Fibroblast of lung (primary cell): ENCODE measurements at regions not wholly inside any gene's neighbourhood (a gene's known extent, or its start where the extent isn't known, plus 50 kb on each side); places are given as distances from the start of the nearest gene placed in this dataset.

Experiments used
- DNase-seq, 2 donors: peaks; one replicate each; pipeline versions ENCODE4 v3.0.0 to v3.0.0-alpha.2; 2010; ENCODE audit warnings: low read depth in 2 of 2
- H2AFZ ChIP-seq: 2 replicates; pipeline ENCODE4 v1.5.1; 2012; ENCODE audit warnings: low read length, control low read depth, inconsistent platforms
- H3K27ac ChIP-seq: 2 replicates; pipeline ENCODE4 v1.5.1; 2011; ENCODE audit warnings: low read length, control low read depth; ENCODE audit not compliant: insufficient read depth
- H3K27me3 ChIP-seq: 2 replicates; pipeline ENCODE4 v1.5.1; 2011; ENCODE audit warnings: mild to moderate bottlenecking, low read length; ENCODE audit not compliant: control insufficient read depth, insufficient read depth
- H3K36me3 ChIP-seq: 2 replicates; pipeline ENCODE4 v1.5.1; 2011; ENCODE audit warnings: low read length; ENCODE audit not compliant: control insufficient read depth, insufficient read depth
- H3K4me1 ChIP-seq: 2 replicates; pipeline ENCODE4 v1.5.1; 2011; ENCODE audit warnings: low read length; ENCODE audit not compliant: control insufficient read depth, insufficient read depth; ENCODE audit errors: extremely low read depth
- H3K4me2 ChIP-seq: 2 replicates; pipeline ENCODE4 v1.5.1; 2011; ENCODE audit warnings: low read length, control low read depth; ENCODE audit not compliant: insufficient read depth; ENCODE audit errors: extremely low read depth
- H3K4me3 ChIP-seq, 4 experiments: fragments of 200-600 bp in 1 of 4; sonication (generic) in 1 of 4; replicated peaks in 1 of 4; 2 replicates each; pipeline ENCODE4 v1.5.1; 2011 to 2016; ENCODE audit warnings: low read length in 4 of 4, low read depth in 3 of 4, mild to moderate bottlenecking in 3 of 4, control low read depth in 2 of 4, inconsistent platforms in 1 of 4, mixed read lengths in 1 of 4; ENCODE audit not compliant: insufficient read depth in 1 of 4; ENCODE audit errors: control extremely low read depth in 1 of 4
- H3K79me2 ChIP-seq: 2 replicates; pipeline ENCODE4 v1.5.1; 2012; ENCODE audit warnings: mild to moderate bottlenecking, low read length, inconsistent platforms; ENCODE audit not compliant: control insufficient read depth, insufficient read depth
- H3K9ac ChIP-seq: 2 replicates; pipeline ENCODE4 v1.5.1; 2011; ENCODE audit warnings: mild to moderate bottlenecking, low read length, control low read depth; ENCODE audit not compliant: insufficient read depth
- H3K9me3 ChIP-seq: 2 replicates; pipeline ENCODE4 v1.5.1; 2012; ENCODE audit warnings: low read depth, low read length; ENCODE audit not compliant: control insufficient read depth, insufficient read depth
- H4K20me1 ChIP-seq: 2 replicates; pipeline ENCODE4 v1.5.1; 2011; ENCODE audit warnings: low read length; ENCODE audit not compliant: control insufficient read depth, insufficient read depth; ENCODE audit errors: extremely low read depth
- EZH2 ChIP-seq: IDR thresholded peaks from 2 replicates; pipeline ENCODE4 v1.5.1; 2012; ENCODE audit warnings: low read length, control low read depth, mild to moderate bottlenecking; ENCODE audit errors: missing control alignments
- TF ChIP-seq, protein P1 (sequence below), 2 donors: IDR thresholded peaks in 1 of 2; conservative IDR thresholded peaks in 1 of 2; 1 replicate in 1 of 2; 2 replicates in 1 of 2; pipeline ENCODE4 v1.5.1; 2011 to 2012; ENCODE audit warnings: low read length in 2 of 2, control low read depth in 1 of 2, inconsistent platforms in 1 of 2, low read depth in 1 of 2, mild to moderate bottlenecking in 1 of 2

DNA sequence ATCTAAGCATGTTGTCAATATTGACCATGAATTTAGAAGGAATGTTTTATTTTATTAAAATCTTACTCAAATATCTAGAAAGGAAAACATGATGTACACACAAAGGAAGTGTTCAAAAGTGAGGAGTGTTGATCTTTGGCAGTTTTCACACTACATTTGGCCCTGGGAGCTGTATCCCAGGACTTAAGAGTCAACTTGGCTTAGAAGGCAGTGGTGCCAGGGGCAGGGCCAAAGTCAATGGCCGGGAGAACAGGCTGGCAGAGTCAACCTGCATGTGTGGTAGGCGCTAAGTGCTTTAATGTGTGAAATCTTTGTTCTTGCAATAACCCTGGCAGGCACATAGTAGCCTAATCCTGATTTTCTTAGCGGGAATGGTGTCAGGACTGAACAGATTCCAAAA is 228.4 kb downstream of the TENT4A start:
- no peaks in the 10 kb centered on the region for H3K36me3 ChIP-seq
- no peaks in the 10 kb centered on the region for H4K20me1 ChIP-seq
- no peaks in the 10 kb centered on the region for H3K79me2 ChIP-seq
- no peaks in the 10 kb centered on the region for H3K4me1 ChIP-seq
- H3K9me3 ChIP-seq: no peaks in the 10 kb centered on the region
- no peak overlapping the region for H3K4me2 ChIP-seq
- DNase-seq: no peak
- TF ChIP-seq, protein P1, sequence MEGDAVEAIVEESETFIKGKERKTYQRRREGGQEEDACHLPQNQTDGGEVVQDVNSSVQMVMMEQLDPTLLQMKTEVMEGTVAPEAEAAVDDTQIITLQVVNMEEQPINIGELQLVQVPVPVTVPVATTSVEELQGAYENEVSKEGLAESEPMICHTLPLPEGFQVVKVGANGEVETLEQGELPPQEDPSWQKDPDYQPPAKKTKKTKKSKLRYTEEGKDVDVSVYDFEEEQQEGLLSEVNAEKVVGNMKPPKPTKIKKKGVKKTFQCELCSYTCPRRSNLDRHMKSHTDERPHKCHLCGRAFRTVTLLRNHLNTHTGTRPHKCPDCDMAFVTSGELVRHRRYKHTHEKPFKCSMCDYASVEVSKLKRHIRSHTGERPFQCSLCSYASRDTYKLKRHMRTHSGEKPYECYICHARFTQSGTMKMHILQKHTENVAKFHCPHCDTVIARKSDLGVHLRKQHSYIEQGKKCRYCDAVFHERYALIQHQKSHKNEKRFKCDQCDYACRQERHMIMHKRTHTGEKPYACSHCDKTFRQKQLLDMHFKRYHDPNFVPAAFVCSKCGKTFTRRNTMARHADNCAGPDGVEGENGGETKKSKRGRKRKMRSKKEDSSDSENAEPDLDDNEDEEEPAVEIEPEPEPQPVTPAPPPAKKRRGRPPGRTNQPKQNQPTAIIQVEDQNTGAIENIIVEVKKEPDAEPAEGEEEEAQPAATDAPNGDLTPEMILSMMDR (conservative IDR thresholded peaks at IDR 0.05 in 1 of 2, IDR thresholded peaks at IDR 0.05 in 1 of 2; ENCODE audit: low read depth in 1 of 2, low read length in 2 of 2): no peak
- no peak for TF ChIP-seq EZH2
- no peak overlapping the region for H2AFZ ChIP-seq
- no peak overlapping the region for H3K27ac ChIP-seq
- no peak overlapping the region for H3K4me3 ChIP-seq
- no peaks in the 10 kb centered on the region for H3K27me3 ChIP-seq
- no peak overlapping the region for H3K9ac ChIP-seq

GRCh38 chr5:6943197-6944112 is 230.2 kb downstream of the TENT4A start:
- Histone ChIP-seq H3K79me2 (no peaks in the 10 kb centered on the region), H3K4me3 (no peak overlapping the region), H3K4me2 (no peak overlapping the region), H3K27me3 (no peaks in the 10 kb centered on the region), H4K20me1 (no peaks in the 10 kb centered on the region), H3K9ac (no peak overlapping the region), H3K4me1 (no peaks in the 10 kb centered on the region), H2AFZ (no peak overlapping the region), H3K36me3 (no peaks in the 10 kb centered on the region), H3K9me3 (no peaks in the 10 kb centered on the region), H3K27ac (no peak overlapping the region)
- TF ChIP-seq, protein P1 (conservative IDR thresholded peaks at IDR 0.05 in 1 of 2, IDR thresholded peaks at IDR 0.05 in 1 of 2; ENCODE audit: low read depth in 1 of 2, low read length in 2 of 2): no peak
- TF ChIP-seq EZH2: no peak
- no peak for DNase-seq

DNA sequence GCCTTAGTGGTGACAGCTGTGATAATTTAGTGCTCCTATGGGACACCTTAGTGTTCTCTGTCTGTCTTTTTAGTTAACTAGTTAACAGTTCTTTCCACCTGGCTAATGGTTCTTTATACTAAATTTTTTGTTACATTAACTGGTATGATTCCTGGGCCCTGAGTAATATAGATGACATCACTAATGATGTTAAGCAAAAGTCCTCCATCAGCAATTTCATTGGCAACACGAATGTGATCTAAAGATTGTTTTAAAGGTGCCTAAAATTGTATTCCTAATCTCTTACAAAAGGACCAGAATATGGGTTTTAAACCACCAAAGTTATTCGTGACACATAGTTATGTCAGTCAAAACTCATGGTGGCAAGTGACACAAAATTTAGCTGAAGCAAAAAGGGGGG is 235.3 kb downstream of the TENT4A start:
- TF ChIP-seq, protein P1 (conservative IDR thresholded peaks at IDR 0.05 in 1 of 2, IDR thresholded peaks at IDR 0.05 in 1 of 2; ENCODE audit: low read depth in 1 of 2, low read length in 2 of 2): no peak
- DNase-seq: no peak
- H3K36me3 ChIP-seq: no peaks in the 10 kb centered on the region
- H3K79me2 ChIP-seq: no peaks in the 10 kb centered on the region
- H3K4me2 ChIP-seq: no peak overlapping the region
- no peaks in the 10 kb centered on the region for H3K4me1 ChIP-seq
- H3K4me3 ChIP-seq: no peak overlapping the region
- H3K27ac ChIP-seq: no peak overlapping the region
- H3K27me3 ChIP-seq: no peaks in the 10 kb centered on the region
- H3K9ac ChIP-seq: no peak overlapping the region
- H2AFZ ChIP-seq: no peak overlapping the region
- H4K20me1 ChIP-seq: no peaks in the 10 kb centered on the region
- H3K9me3 ChIP-seq: no peaks in the 10 kb centered on the region
